HG02642 (cell line): ENCODE measurements at regions not wholly inside any gene's neighbourhood (a gene's known extent, or its start where the extent isn't known, plus 50 kb on each side); places are given as distances from the start of the nearest gene placed in this dataset.

Experiments used
- ATAC-seq: cut with Tn5 transposase; IDR thresholded peaks from one replicate; pipeline ENCODE4 v1.9.1; 2021; ENCODE audit warnings: mild to moderate bottlenecking; ENCODE audit not compliant: unreplicated experiment, poor library complexity

- no peak for ATAC-seq
Measured at GRCh38 chr2:64196963-64197362, 52.7 kb upstream of the PELI1 start.

DNA sequence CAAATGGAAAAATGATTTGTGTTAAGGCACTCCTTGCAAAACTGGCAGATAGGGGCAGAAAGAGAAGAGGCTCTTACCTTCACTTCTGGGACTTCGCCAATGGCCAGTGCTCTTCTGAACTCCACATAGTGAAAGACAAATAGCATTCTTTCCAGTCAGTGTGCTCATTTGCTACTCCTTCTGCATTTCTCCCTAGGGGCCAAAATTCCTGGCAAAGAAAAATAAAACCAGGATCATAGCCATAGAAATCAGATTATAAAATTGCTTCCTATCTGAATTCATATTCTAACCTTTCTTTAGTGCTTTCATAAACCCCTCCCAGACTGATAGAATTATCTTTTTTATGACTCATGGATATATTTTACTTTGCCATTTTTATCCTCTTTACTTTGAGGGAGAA lies 56.9 kb upstream of the PELI1 start:
- ATAC-seq: no peak

GRCh38 chr2:64202206-64202845 lies 58.1 kb upstream of the PELI1 start:
- no peak for ATAC-seq

DNA sequence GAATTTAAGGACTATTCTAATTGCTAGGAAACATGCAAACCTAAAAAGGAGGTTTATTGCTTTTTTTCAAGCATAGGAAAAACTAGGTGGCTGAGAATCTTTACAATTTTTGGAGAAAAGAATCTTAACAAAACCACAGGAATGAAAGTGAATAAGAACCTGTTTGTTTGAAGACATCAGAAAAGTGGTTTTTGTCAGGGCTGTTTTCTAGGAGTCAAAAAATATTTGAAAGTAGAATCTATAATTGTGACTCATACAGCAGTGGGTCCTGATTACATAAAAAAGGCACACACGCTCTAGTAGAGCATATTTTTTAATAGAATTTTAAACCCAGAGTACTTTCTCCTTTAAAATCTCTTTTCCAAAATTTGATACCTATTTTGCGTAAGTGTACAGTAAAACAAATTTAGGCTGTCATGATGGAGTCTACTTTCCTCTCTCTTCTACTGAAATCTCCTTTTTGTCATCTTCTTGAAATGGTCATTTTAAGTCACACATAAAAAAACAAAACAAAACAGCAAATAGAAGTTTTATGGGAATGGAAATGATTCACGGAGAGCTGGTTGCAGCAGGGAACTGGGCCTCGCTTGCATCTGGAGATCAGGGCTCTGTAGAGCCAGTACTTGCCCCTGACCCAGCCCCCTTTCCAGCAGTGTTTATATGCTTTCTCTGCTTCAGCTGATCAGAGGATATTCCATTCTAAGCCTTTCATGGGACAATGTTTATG lies 59.1 kb upstream of the PELI1 start:
- no peak for ATAC-seq

GRCh38 chr2:64203858-64204632 lies 59.8 kb upstream of the PELI1 start:
- peak; percentile 83 for ATAC-seq

DNA sequence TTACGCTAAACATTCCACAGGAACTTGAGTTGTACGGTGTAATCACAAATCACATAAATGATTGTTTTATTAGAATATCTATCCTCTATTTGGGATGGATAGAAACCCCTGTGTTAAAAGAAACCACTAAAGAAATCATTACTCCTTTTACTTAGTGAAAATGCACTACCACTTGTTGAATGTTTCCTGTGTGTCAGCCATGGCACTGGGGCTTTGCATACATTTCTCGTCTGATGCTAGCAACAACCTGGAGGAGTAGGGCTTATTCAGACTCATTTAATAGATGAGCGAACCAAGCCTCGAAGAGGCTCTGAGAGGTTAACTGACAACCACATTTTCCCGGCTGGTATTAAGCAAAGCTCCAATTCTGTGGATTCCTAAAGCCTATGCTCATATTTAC lies 60.5 kb upstream of the PELI1 start:
- ATAC-seq: no peak

DNA sequence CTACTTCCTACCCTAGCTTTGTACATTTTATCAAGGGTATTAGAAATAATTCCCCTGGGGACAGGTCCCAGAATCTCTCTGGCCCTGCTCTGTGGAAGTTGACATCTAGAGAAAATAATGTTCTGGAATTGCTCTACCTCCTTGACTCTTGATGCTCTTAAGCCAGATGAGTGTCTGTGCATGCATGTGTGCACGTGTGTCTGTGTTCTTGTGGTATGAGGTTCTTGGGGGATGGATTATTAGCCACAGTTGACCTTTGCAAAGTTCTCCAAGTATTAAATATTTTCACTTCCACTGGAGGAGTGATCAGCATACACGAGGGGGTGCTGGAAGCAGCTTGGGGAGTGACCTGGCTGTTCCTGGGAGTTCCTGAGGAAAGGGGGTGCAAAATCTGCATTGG lies 61.2 kb upstream of the PELI1 start:
- ATAC-seq: no peak

- ATAC-seq: no peak
Measured at GRCh38 chr2:64207573-64207972, 63.4 kb upstream of the PELI1 start.

- no peak for ATAC-seq
Measured at GRCh38 chr2:64210816-64211215, 66.6 kb upstream of the PELI1 start.

DNA sequence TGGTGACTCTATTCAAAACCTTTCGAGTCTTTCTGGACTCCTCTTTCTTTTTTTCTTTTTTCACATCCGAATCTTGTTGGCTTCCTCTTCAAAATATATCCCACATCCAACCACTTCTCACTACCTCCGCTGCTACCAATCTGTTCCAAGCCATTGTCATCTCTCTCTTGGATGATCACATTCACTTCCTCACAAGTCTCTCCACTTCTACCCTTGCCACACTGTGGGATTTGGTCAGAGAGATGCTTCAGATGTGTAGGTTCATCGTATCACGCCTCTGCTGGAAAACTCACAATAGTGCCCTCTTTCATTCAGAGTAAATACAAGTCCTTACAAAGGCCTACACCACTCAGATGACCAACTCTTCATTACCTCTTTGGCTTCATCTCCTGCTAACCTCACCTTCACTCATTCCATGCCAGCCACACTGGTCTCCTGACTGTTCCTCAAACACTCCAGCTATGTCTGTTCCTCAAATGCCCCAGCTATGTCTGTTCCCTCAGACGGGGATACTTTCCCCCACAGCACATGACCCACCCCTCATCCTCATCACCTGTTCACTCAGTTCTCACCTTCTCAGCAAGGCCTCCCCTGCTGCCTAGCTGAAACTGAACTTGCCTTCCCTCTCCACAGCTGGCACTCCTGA lies 67.2 kb upstream of the PELI1 start:
- ATAC-seq: no peak

DNA sequence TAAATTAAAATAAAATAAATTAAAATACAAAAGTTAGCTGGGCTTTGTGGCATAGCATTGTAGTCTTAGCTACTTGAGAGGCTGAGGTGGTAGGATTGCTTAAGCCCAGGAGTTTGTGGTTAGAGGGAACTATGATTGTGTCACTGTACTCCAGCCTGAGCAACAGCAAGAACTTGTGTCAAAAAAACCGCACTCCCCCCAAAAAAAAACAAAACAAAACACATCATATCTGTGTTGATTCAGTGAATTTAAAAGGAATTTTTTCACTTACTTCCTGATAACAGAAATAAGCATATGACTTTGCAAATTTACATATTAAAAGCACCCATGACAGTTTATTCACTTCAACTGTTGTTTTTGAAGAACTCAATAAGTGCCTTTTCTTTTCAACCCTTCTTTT lies 68.1 kb upstream of the PELI1 start:
- no peak for ATAC-seq

DNA sequence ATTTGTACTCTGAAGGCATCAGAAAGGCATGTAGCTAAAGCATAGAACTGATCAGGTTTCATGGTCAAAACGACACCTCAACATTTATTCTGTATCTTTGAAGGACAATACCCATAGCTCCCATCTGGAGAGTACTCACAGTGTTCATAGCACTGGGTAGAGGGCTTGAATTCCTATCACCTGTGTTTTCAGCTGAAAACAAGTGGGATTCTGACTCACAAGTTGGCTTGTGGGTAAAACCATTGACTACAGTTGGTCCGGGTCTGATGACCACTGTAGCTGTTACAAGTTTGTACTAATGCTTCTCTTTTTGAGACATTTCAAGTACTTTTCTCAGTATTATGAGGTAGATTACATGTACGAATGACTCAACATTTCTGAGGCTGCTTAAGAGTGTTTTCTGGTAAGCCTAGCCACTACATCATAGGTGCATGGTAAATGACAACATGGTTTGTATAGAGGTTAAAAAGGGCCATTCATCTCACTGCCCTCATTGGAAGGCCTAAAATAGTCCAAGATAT lies 68.6 kb upstream of the PELI1 start:
- peak; percentile 30 for ATAC-seq

- ATAC-seq: peak; percentile 54
Measured at GRCh38 chr2:64213532-64214275, 69.5 kb upstream of the PELI1 start.

DNA sequence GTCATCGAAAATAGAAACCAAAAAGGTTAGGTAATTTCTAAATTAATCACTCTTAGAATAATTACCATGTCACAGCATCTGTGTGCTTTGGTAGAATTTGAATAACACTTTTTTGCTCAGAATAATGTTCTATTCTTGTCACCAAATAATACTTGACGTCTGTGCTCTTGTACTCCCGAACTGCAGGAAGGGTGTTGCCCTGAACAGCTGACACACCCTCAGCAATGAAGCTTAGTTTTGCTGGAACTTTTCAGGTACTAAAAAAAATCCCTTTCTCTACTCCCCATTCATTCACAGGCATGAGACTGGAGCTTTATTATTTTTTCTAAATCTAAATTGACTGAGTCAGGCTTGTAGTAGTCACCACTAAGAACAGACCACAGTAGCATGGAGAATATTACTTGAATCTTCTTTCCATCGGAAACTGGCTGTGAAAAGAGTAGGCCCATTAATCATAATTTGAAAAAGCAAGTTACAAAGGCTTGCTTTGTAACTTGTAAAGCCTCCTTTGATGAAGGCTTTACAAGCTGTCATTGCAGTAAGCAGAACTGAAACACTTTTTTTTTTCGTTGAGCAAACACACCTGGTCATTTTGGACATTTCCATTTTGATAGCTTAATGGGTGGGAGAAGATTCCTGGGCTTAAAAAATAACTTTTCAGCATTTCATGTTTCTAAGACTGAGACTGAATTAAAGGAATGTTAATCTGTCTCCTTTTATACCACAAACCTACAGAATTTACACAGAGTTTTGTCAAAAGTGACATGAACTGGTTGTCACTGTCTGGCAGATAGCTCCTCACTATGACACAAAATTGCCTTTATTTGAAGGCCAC lies 70.3 kb upstream of the PELI1 start:
- ATAC-seq: peak; percentile 69

GRCh38 chr2:64217198-64217869 lies 73.1 kb upstream of the PELI1 start:
- no peak for ATAC-seq

- ATAC-seq: no peak
Measured at GRCh38 chr2:64218137-64218802, 74.0 kb upstream of the PELI1 start.

- ATAC-seq: no peak
Measured at GRCh38 chr2:64219149-64219548, 74.9 kb upstream of the PELI1 start.

GRCh38 chr2:64220265-64220664 lies 76.0 kb upstream of the PELI1 start:
- ATAC-seq: no peak
